Left kidney (tissue), 1 donor: ENCODE measurements at regions not wholly inside any gene's neighbourhood (a gene's known extent, or its start where the extent isn't known, plus 50 kb on each side); places are given as distances from the start of the nearest gene placed in this dataset.
"Not testable (repeated sequence)": the region's sequence is repeated elsewhere in the genome, so short reads cannot be mapped to it uniquely, and the experiment has no call there.

Experiments used
- DNase-seq: peaks from one replicate; pipeline ENCODE4 v3.0.0-alpha.2; 2013

- DNase-seq: no peak
Observed at GRCh38 chr5:5881294-5881693, 458.8 kb downstream of the ICE1 start.

GRCh38 chr5:5880077-5880763, 457.7 kb downstream of the ICE1 start:
- no peak for DNase-seq

GRCh38 chr5:5857396-5857795, 434.9 kb downstream of the ICE1 start:
- no peak for DNase-seq

- DNase-seq: no peak
Observed at GRCh38 chr5:5854087-5854486, 431.6 kb downstream of the ICE1 start.

- no peak for DNase-seq
Observed at GRCh38 chr5:5838493-5838892, 416.0 kb downstream of the ICE1 start.

GRCh38 chr5:5831622-5832021, 409.1 kb downstream of the ICE1 start:
- not testable (repeated sequence) for DNase-seq

GRCh38 chr5:5828619-5829018, 406.1 kb downstream of the ICE1 start:
- DNase-seq: no peak

- no peak for DNase-seq
Observed at GRCh38 chr5:5826911-5827310, 404.4 kb downstream of the ICE1 start.

GRCh38 chr5:5822729-5823257, 400.3 kb downstream of the ICE1 start:
- no peak for DNase-seq

- no peak for DNase-seq
Observed at GRCh38 chr5:5816960-5817359, 394.5 kb downstream of the ICE1 start.

- no peak for DNase-seq
Observed at GRCh38 chr5:5813441-5813840, 391.0 kb downstream of the ICE1 start.

GRCh38 chr5:5810461-5810860, 388.0 kb downstream of the ICE1 start:
- DNase-seq: no peak

GRCh38 chr5:5805916-5806315, 383.4 kb downstream of the ICE1 start:
- DNase-seq: no peak

- no peak for DNase-seq
Observed at GRCh38 chr5:5804478-5805233, 382.2 kb downstream of the ICE1 start.

- DNase-seq: no peak
Observed at GRCh38 chr5:5800801-5801761, 378.6 kb downstream of the ICE1 start.

GRCh38 chr5:5799826-5800225, 377.3 kb downstream of the ICE1 start:
- no peak for DNase-seq

GRCh38 chr5:5799229-5799628, 376.8 kb downstream of the ICE1 start:
- no peak for DNase-seq

GRCh38 chr5:5798462-5798861, 376.0 kb downstream of the ICE1 start:
- DNase-seq: no peak

GRCh38 chr5:5798041-5798440, 375.6 kb downstream of the ICE1 start:
- DNase-seq: no peak

GRCh38 chr5:5795074-5795771, 372.7 kb downstream of the ICE1 start:
- no peak for DNase-seq

- DNase-seq: no peak
Observed at GRCh38 chr5:5794118-5794560, 371.7 kb downstream of the ICE1 start.
